ENCODE measurements at regions not wholly inside any gene's neighbourhood (a gene's known extent, or its start where the extent isn't known, plus 50 kb on each side); places are given as distances from the start of the nearest gene placed in this dataset.

DNA sequence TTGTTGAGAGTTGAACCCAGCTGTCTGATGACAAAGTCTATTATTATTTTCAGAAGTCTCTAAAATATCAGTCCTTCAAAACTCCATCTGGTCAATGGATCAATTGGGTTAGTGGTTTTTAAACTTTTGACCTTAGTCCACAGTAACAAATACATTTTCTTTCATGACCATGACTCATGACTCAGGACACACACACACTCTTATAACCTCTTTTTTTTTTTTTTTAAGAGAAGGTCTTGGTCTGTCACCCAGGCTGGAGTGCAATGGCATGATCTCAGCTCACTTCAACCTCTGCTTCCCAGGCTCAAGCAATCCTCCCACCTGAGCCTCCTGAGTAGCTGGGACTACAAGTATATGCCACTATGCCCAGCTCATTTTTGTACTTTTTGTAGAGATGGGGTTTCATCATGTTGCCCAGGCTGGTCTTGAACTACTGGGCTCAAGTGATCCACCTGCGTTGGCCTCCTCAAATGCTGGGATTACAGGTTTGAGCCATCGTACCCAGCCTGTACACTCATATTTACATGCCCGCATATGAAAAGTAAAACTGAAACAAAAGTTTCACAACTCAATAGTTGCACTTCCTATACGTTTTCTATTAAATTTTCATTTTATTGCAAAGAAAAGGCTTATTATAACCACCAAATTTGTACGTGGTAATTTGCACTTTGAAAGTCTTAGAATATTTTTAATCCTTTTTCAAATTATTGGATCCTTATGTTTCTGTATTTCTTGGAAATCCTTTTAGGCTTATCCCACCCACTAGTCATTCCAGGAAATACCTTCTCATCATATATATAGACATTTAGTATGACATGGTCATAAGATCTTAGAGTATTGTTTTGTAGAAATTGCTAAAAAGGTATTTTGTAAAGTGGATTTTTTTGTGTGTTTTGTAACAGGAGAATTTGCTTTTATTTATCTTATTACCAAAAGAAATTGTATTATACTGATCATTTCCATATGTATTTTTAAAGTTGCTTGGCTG lies 199.0 kb downstream of the LPIN1 start:
- TF ChIP-seq, protein P1, sequence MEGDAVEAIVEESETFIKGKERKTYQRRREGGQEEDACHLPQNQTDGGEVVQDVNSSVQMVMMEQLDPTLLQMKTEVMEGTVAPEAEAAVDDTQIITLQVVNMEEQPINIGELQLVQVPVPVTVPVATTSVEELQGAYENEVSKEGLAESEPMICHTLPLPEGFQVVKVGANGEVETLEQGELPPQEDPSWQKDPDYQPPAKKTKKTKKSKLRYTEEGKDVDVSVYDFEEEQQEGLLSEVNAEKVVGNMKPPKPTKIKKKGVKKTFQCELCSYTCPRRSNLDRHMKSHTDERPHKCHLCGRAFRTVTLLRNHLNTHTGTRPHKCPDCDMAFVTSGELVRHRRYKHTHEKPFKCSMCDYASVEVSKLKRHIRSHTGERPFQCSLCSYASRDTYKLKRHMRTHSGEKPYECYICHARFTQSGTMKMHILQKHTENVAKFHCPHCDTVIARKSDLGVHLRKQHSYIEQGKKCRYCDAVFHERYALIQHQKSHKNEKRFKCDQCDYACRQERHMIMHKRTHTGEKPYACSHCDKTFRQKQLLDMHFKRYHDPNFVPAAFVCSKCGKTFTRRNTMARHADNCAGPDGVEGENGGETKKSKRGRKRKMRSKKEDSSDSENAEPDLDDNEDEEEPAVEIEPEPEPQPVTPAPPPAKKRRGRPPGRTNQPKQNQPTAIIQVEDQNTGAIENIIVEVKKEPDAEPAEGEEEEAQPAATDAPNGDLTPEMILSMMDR (IDR thresholded peaks at IDR 0.05), result no peak
- no peak for TF ChIP-seq POLR2A (IDR thresholded peaks at IDR 0.05)
